ENCODE measurements at regions not wholly inside any gene's neighbourhood (a gene's known extent, or its start where the extent isn't known, plus 50 kb on each side); places are given as distances from the start of the nearest gene placed in this dataset.

GRCh38 chr18:79609841-79610281 lies 69.7 kb upstream of the CTDP1 start:
- H3K4me1 ChIP-seq, result no peaks in the 10 kb centered on the region
- no peaks in the 10 kb centered on the region for H3K9me3 ChIP-seq
- TF ChIP-seq POLR2A (IDR thresholded peaks at IDR 0.05) (no peak), CTCF (IDR thresholded peaks at IDR 0.05) (no peak)
- DNase-seq, result peak in 2 of 3 donors; percentile 30 to 35
- H3K4me3 ChIP-seq, result no peak overlapping the region
- H3K27me3 ChIP-seq, result no peaks in the 10 kb centered on the region
- H3K36me3 ChIP-seq, result no peaks in the 10 kb centered on the region
- H3K27ac ChIP-seq, result no peak overlapping the region

GRCh38 chr18:79610461-79611039 lies 69.1 kb upstream of the CTDP1 start:
- TF ChIP-seq POLR2A (IDR thresholded peaks at IDR 0.05) (no peak), CTCF (IDR thresholded peaks at IDR 0.05) (no peak)
- Histone ChIP-seq H3K4me3 (no peak overlapping the region), H3K27ac (no peak overlapping the region), H3K9me3 (no peaks in the 10 kb centered on the region), H3K4me1 (no peaks in the 10 kb centered on the region), H3K36me3 (no peaks in the 10 kb centered on the region), H3K27me3 (no peaks in the 10 kb centered on the region)
- peak in 2 of 3 donors; percentile 34 to 36 for DNase-seq

- no peak overlapping the region for H3K27ac ChIP-seq
- H3K9me3 ChIP-seq, result no peaks in the 10 kb centered on the region
- DNase-seq, result peak in 1 of 3 donors; percentile 27
- H3K36me3 ChIP-seq, result no peaks in the 10 kb centered on the region
- H3K27me3 ChIP-seq, result no peaks in the 10 kb centered on the region
- no peak overlapping the region for H3K4me3 ChIP-seq
- no peak for TF ChIP-seq POLR2A (IDR thresholded peaks at IDR 0.05)
- no peak for TF ChIP-seq CTCF (IDR thresholded peaks at IDR 0.05)
- no peaks in the 10 kb centered on the region for H3K4me1 ChIP-seq
Observed at GRCh38 chr18:79611040-79611681, 68.4 kb upstream of the CTDP1 start.

GRCh38 chr18:79612291-79613108 lies 67.1 kb upstream of the CTDP1 start:
- TF ChIP-seq POLR2A (IDR thresholded peaks at IDR 0.05) (no peak), CTCF (IDR thresholded peaks at IDR 0.05) (no peak)
- no peak overlapping the region for H3K27ac ChIP-seq
- no peaks in the 10 kb centered on the region for H3K4me1 ChIP-seq
- H3K27me3 ChIP-seq, result no peaks in the 10 kb centered on the region
- H3K36me3 ChIP-seq, result no peaks in the 10 kb centered on the region
- no peak overlapping the region for H3K4me3 ChIP-seq
- no peaks in the 10 kb centered on the region for H3K9me3 ChIP-seq
- DNase-seq, result peak in 2 of 3 donors; percentile 25 to 37

GRCh38 chr18:79613186-79613931 lies 66.2 kb upstream of the CTDP1 start:
- Histone ChIP-seq H3K27ac (no peak overlapping the region), H3K27me3 (no peaks in the 10 kb centered on the region), H3K4me3 (no peak overlapping the region), H3K9me3 (no peaks in the 10 kb centered on the region), H3K4me1 (no peaks in the 10 kb centered on the region), H3K36me3 (no peaks in the 10 kb centered on the region)
- DNase-seq, result peak in 2 of 3 donors; percentile 31 to 33
- TF ChIP-seq POLR2A (IDR thresholded peaks at IDR 0.05), result no peak
- TF ChIP-seq CTCF (IDR thresholded peaks at IDR 0.05), result no peak
